Hepatocyte (in vitro differentiated cells): ENCODE measurements at regions not wholly inside any gene's neighbourhood (a gene's known extent, or its start where the extent isn't known, plus 50 kb on each side); places are given as distances from the start of the nearest gene placed in this dataset.

Experiments used
- DNase-seq: peaks from one replicate; pipeline ENCODE4 v3.0.0-alpha.2; 2016; ENCODE audit warnings: low spot score
- H2AFZ ChIP-seq: fragments of 200-600 bp; sonication (generic); 2 replicates; pipeline ENCODE4 v1.6.0; 2016; ENCODE audit warnings: antibody characterized with exemption, mild to moderate bottlenecking
- H3K27ac ChIP-seq: fragments of 200-600 bp; sonication (generic); 2 replicates; pipeline ENCODE4 v1.5.1; 2016; ENCODE audit warnings: mild to moderate bottlenecking
- H3K27me3 ChIP-seq: fragments of 200-600 bp; sonication (generic); 2 replicates; pipeline ENCODE4 v1.6.1; 2016
- H3K36me3 ChIP-seq: fragments of 200-600 bp; sonication (generic); replicated peaks from 2 replicates; pipeline ENCODE4 v1.5.1; 2016; ENCODE audit warnings: low read depth; ENCODE audit not compliant: insufficient read depth
- H3K4me1 ChIP-seq: fragments of 200-600 bp; sonication (generic); 2 replicates; pipeline ENCODE4 v1.5.1; 2016; ENCODE audit warnings: mild to moderate bottlenecking, moderate library complexity; ENCODE audit not compliant: insufficient read depth
- H3K4me2 ChIP-seq: fragments of 200-600 bp; sonication (generic); 2 replicates; pipeline ENCODE4 v1.6.0; 2016
- H3K4me3 ChIP-seq: fragments of 200-600 bp; sonication (generic); 2 replicates; pipeline ENCODE4 v1.5.1; 2016; ENCODE audit warnings: mild to moderate bottlenecking
- H3K79me2 ChIP-seq: fragments of 200-600 bp; sonication (generic); 2 replicates; pipeline ENCODE4 v1.6.0; 2017; ENCODE audit warnings: mild to moderate bottlenecking
- H3K9me2 ChIP-seq: fragments of 200-600 bp; sonication (generic); replicated peaks from 2 replicates; pipeline ENCODE4 v1.6.0; 2017; ENCODE audit warnings: mild to moderate bottlenecking; ENCODE audit not compliant: insufficient read depth
- H3K9me3 ChIP-seq: fragments of 200-600 bp; sonication (generic); 2 replicates; pipeline ENCODE4 v1.5.1; 2016; ENCODE audit warnings: low read depth, mild to moderate bottlenecking
- H4K20me1 ChIP-seq: fragments of 200-600 bp; sonication (generic); 2 replicates; pipeline ENCODE4 v1.6.0; 2016; ENCODE audit warnings: mild to moderate bottlenecking; ENCODE audit not compliant: insufficient read depth, poor library complexity, severe bottlenecking
- EZH2 ChIP-seq: fragments of 200-600 bp; sonication (generic); IDR thresholded peaks from 2 replicates; pipeline ENCODE4 v1.6.1; 2016; ENCODE audit warnings: antibody characterized with exemption, mild to moderate bottlenecking, borderline replicate concordance
- EZH2phosphoT487 ChIP-seq: fragments of 200-600 bp; sonication (generic); IDR thresholded peaks from one replicate; pipeline ENCODE4 v1.6.1; 2018; ENCODE audit warnings: antibody characterized with exemption, mild to moderate bottlenecking, low read depth, moderate library complexity; ENCODE audit not compliant: unreplicated experiment, severe bottlenecking
- WGBS: methylation state at CpG from one replicate; pipeline ENCODE4 v1.1.6; 2016; ENCODE audit warnings: low lambda C conversion rate; ENCODE audit errors: missing lambda C conversion rate; 5-methylcytosine and 5-hydroxymethylcytosine counted together
- TF ChIP-seq, protein P1 (sequence below): fragments of 200-600 bp; sonication (generic); IDR thresholded peaks from 2 replicates; pipeline ENCODE4 v1.5.1; 2016; ENCODE audit warnings: antibody characterized with exemption, mild to moderate bottlenecking; ENCODE audit not compliant: poor library complexity

DNA sequence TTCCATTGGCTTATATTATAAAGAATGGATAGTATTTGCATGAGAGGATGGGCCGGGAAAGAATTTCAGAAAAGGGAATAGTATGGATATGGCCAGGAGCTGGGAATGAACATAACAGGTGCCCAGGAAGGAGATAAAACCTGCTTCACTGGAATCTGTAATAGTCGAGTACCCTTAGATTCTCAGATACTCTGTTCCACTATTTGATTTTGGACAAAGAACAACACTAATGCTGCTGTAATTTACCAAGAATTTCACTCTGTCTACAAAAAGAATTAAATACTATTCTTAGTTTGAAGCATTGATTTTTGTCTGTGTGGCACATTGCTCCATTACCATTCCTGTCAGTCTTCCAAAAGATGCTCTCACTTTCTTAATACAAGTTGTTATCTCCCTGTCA is 718.2 kb upstream of the LRRN3 start:
- no peaks in the 10 kb centered on the region for H3K36me3 ChIP-seq
- H2AFZ ChIP-seq, result no peak overlapping the region
- TF ChIP-seq, protein P1, sequence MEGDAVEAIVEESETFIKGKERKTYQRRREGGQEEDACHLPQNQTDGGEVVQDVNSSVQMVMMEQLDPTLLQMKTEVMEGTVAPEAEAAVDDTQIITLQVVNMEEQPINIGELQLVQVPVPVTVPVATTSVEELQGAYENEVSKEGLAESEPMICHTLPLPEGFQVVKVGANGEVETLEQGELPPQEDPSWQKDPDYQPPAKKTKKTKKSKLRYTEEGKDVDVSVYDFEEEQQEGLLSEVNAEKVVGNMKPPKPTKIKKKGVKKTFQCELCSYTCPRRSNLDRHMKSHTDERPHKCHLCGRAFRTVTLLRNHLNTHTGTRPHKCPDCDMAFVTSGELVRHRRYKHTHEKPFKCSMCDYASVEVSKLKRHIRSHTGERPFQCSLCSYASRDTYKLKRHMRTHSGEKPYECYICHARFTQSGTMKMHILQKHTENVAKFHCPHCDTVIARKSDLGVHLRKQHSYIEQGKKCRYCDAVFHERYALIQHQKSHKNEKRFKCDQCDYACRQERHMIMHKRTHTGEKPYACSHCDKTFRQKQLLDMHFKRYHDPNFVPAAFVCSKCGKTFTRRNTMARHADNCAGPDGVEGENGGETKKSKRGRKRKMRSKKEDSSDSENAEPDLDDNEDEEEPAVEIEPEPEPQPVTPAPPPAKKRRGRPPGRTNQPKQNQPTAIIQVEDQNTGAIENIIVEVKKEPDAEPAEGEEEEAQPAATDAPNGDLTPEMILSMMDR, result no peak
- TF ChIP-seq EZH2phosphoT487 (no peak), EZH2 (no peak)
- H3K9me3 ChIP-seq, result no peaks in the 10 kb centered on the region
- H3K79me2 ChIP-seq, result no peaks in the 10 kb centered on the region
- H4K20me1 ChIP-seq, result no peaks in the 10 kb centered on the region
- H3K27ac ChIP-seq, result no peak overlapping the region
- no peak overlapping the region for H3K4me2 ChIP-seq
- WGBS, result 89% methylated on average over 2 of the region's 2 CpGs
- H3K9me2 ChIP-seq, result no peaks in the 10 kb centered on the region
- peaks cover 7% of the 10 kb centered on the region for H3K4me1 ChIP-seq
- H3K27me3 ChIP-seq, result no peaks in the 10 kb centered on the region
- H3K4me3 ChIP-seq, result no peak overlapping the region
- DNase-seq, result no peak

DNA sequence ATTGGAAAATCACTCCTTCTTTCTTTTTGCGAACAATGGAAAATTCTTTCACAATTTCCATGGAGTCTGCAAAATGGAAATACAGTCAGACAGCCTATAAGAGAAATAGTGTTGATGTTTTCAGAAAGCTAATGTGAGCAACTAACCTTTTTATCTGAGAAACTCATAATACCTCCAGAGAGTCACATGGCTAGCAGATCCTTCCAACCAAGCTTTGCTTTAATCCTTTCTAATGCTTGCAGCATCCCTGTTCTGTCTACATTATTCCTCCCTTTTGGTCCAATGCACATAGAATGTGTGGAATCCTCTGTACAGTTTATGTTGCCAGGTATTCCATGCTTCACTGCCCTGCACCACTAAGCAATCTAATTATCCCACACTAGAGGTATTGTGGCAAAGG is 717.5 kb upstream of the LRRN3 start:
- peak overlapping the region; percentile 3 for H3K4me2 ChIP-seq
- no peaks in the 10 kb centered on the region for H3K36me3 ChIP-seq
- peaks cover 7% of the 10 kb centered on the region for H3K4me1 ChIP-seq
- WGBS, result 83% methylated on average over 1 of the region's 1 CpG
- no peaks in the 10 kb centered on the region for H3K9me3 ChIP-seq
- no peaks in the 10 kb centered on the region for H4K20me1 ChIP-seq
- H3K4me3 ChIP-seq, result no peak overlapping the region
- H3K79me2 ChIP-seq, result no peaks in the 10 kb centered on the region
- H3K27ac ChIP-seq, result no peak overlapping the region
- H3K9me2 ChIP-seq, result no peaks in the 10 kb centered on the region
- no peak overlapping the region for H2AFZ ChIP-seq
- DNase-seq, result no peak
- no peaks in the 10 kb centered on the region for H3K27me3 ChIP-seq
- TF ChIP-seq EZH2phosphoT487, result no peak
- TF ChIP-seq, protein P1, result no peak
- TF ChIP-seq EZH2, result no peak

DNA sequence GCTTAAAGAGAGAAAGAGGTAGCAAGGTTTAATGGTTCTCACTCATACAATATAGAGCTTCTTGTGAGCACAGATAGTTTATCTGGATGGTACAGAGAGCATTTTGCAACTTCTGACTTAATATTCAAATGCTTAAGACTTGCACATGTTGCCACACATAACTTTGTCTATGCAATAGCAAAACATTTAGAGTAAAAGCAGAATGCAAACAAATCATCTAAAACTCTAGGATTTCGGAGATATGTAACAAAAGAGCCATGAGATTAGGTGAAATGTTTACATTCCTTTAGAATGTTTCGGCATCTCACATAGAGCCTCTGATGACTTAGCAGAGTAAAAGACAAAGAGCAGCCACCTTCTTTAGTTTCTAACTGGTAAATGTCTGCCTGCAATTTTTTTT is 717.1 kb upstream of the LRRN3 start:
- H3K36me3 ChIP-seq, result no peaks in the 10 kb centered on the region
- H2AFZ ChIP-seq, result no peak overlapping the region
- H4K20me1 ChIP-seq, result no peaks in the 10 kb centered on the region
- 24% methylated on average over 2 of the region's 2 CpGs for WGBS
- no peaks in the 10 kb centered on the region for H3K27me3 ChIP-seq
- H3K9me3 ChIP-seq, result no peaks in the 10 kb centered on the region
- DNase-seq, result no peak
- no peaks in the 10 kb centered on the region for H3K79me2 ChIP-seq
- H3K4me1 ChIP-seq, result peaks cover 7% of the 10 kb centered on the region
- no peaks in the 10 kb centered on the region for H3K9me2 ChIP-seq
- peak overlapping the region; percentile 3 for H3K4me2 ChIP-seq
- no peak overlapping the region for H3K27ac ChIP-seq
- H3K4me3 ChIP-seq, result no peak overlapping the region
- no peak for TF ChIP-seq EZH2phosphoT487

DNA sequence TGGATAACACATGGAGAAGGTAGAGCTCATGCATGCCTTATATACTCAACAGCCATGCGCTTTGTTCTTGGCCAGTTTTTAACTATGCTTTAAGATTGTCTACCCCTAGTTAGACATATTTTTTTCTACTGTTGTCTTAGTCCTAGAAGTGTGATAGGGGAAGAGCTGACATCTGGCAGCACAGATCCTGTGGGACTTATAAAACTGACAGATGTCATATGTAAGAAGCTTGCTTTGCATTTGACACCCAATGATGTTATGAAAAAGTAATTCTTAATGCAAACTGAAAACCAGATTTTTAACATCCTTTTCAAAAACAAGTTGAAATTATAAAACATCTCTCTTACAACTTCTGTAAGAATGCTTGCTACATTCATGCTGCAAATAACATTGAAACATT is 715.9 kb upstream of the LRRN3 start:
- no peak for DNase-seq
- H3K4me3 ChIP-seq, result no peak overlapping the region
- H3K9me2 ChIP-seq, result no peaks in the 10 kb centered on the region
- H3K79me2 ChIP-seq, result no peaks in the 10 kb centered on the region
- H4K20me1 ChIP-seq, result no peaks in the 10 kb centered on the region
- H3K4me1 ChIP-seq, result peaks cover 7% of the 10 kb centered on the region
- 100% methylated on average over 1 of the region's 1 CpG for WGBS
- H3K4me2 ChIP-seq, result no peak overlapping the region
- no peaks in the 10 kb centered on the region for H3K9me3 ChIP-seq
- no peak overlapping the region for H3K27ac ChIP-seq
- no peaks in the 10 kb centered on the region for H3K27me3 ChIP-seq
- H3K36me3 ChIP-seq, result no peaks in the 10 kb centered on the region
- TF ChIP-seq EZH2phosphoT487, result no peak
- TF ChIP-seq, protein P1, result no peak
- TF ChIP-seq EZH2, result no peak
- no peak overlapping the region for H2AFZ ChIP-seq
